Upper lobe of left lung (tissue), 6 donors: ENCODE measurements at regions not wholly inside any gene's neighbourhood (a gene's known extent, or its start where the extent isn't known, plus 50 kb on each side); places are given as distances from the start of the nearest gene placed in this dataset.

Experiments used
- ATAC-seq, 2 donors: fragments of 200-7000 bp; cut with Tn5 transposase; one replicate each; pipeline ENCODE4 v1.9.1; 2022; ENCODE audit warnings: mild to moderate bottlenecking in 2 of 2, moderate library complexity in 2 of 2; ENCODE audit not compliant: low FRiP score in 2 of 2
- DNase-seq, 2 donors: peaks; one replicate each; pipeline ENCODE4 v3.0.0-alpha.2; 2019 to 2020
- H3K27ac ChIP-seq, 4 donors: fragments of 200-600 bp; sonication (generic); one replicate each; pipeline ENCODE4 v1.5.1; 2016 to 2019
- H3K27me3 ChIP-seq, 4 donors: fragments of 200-600 bp; sonication (generic); one replicate each; pipeline ENCODE4 v1.5.1; 2017 to 2019
- H3K36me3 ChIP-seq, 4 donors: fragments of 200-600 bp; sonication (generic); one replicate each; pipeline ENCODE4 v1.5.1; 2016 to 2019
- H3K4me1 ChIP-seq, 4 donors: fragments of 200-600 bp; sonication (generic); one replicate each; pipeline ENCODE4 v1.5.1; 2018 to 2019
- H3K4me3 ChIP-seq, 4 donors: fragments of 200-600 bp; sonication (generic); one replicate each; pipeline ENCODE4 v1.5.1; 2017 to 2019; ENCODE audit warnings: mild to moderate bottlenecking in 2 of 4, moderate library complexity in 1 of 4
- H3K9me3 ChIP-seq, 4 donors: fragments of 200-600 bp; sonication (generic); one replicate each; pipeline ENCODE4 v1.5.1; 2018 to 2019
- CTCF ChIP-seq, 6 experiments: fragments of 450-650 bp in 4 of 6; fragments of 200-600 bp in 2 of 6; sonication (generic) in 2 of 6; IDR thresholded peaks; one replicate each; pipeline ENCODE4 v1.5.1; 2016 to 2019; ENCODE audit warnings: antibody characterized with exemption in 6 of 6
- EP300 ChIP-seq, 4 donors: sonication (generic); formaldehyde crosslinking; IDR thresholded peaks; one replicate each; pipeline ENCODE4 v1.5.1; 2017; ENCODE audit warnings: antibody characterized with exemption in 4 of 4, control low read depth in 2 of 4
- POLR2A ChIP-seq, 4 donors: fragments of 450-650 bp; IDR thresholded peaks; one replicate each; pipeline ENCODE4 v1.5.1; 2016 to 2017; ENCODE audit warnings: antibody characterized with exemption in 4 of 4, mild to moderate bottlenecking in 2 of 4
- POLR2AphosphoS5 ChIP-seq, 2 donors: sonication (generic); formaldehyde crosslinking; IDR thresholded peaks; one replicate each; pipeline ENCODE4 v1.5.1; 2017; ENCODE audit warnings: antibody characterized with exemption in 2 of 2
- whole genome bisulfite sequencing, 2 donors: methylation state at CpG; one replicate each; pipeline ENCODE4 v1.1.5; 2017 to 2018; 5-methylcytosine and 5-hydroxymethylcytosine counted together
- donor health status: DM: no; HTN: no; CAD: no; lungs with moderate emphysema.
- donor health status: DM: no; HTN: yes; CAD: no; lungs with severe emphysema.

- Histone ChIP-seq H3K9me3 (no peaks in the 10 kb centered on the region), H3K27ac (no peak overlapping the region), H3K27me3 (no peaks in the 10 kb centered on the region), H3K4me1 (no peaks in the 10 kb centered on the region), H3K36me3 (no peaks in the 10 kb centered on the region), H3K4me3 (no peak overlapping the region)
- no peak for ATAC-seq
- TF ChIP-seq EP300 (IDR thresholded peaks at IDR 0.05) (no peak), POLR2AphosphoS5 (IDR thresholded peaks at IDR 0.05) (no peak), POLR2A (IDR thresholded peaks at IDR 0.05) (no peak), CTCF (IDR thresholded peaks at IDR 0.05) (no peak)
- WGBS, 2 donors = 46 to 75% methylated on average over 1 of the region's 1 CpG
- no peak for DNase-seq
Observed at GRCh38 chr3:144677103-144677502, 705.5 kb downstream of the DIPK2A start.

DNA sequence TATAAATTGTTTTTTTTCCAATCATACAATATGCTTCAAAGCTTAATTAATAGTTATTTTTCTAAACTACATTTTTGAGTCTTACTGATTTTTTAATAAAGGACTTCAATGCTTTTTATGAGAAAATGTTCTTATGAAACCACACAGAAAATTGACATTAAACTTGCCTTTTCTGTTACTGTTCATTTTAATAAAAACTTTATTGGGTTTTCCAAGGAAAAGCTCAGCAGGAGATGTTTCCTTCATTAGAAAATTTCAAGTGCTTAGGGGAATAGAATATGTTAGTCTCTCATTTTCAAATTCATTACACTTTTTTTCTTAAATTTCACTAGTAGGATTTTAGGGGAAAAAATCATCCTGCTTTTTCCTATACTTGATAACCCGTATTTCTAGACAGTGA lies 711.4 kb downstream of the DIPK2A start:
- Histone ChIP-seq H3K9me3 (no peaks in the 10 kb centered on the region), H3K27me3 (no peaks in the 10 kb centered on the region), H3K4me1 (no peaks in the 10 kb centered on the region), H3K27ac (no peak overlapping the region), H3K36me3 (no peaks in the 10 kb centered on the region), H3K4me3 (no peak overlapping the region)
- no peak for TF ChIP-seq POLR2A (IDR thresholded peaks at IDR 0.05)
- no peak for TF ChIP-seq EP300 (IDR thresholded peaks at IDR 0.05)
- no peak for TF ChIP-seq CTCF (IDR thresholded peaks at IDR 0.05)
- no peak for TF ChIP-seq POLR2AphosphoS5 (IDR thresholded peaks at IDR 0.05)
- 88 to 98% methylated on average over 1 of the region's 1 CpG for WGBS, 2 donors
- DNase-seq (no peak), ATAC-seq (no peak)

- no peak for ATAC-seq
- TF ChIP-seq CTCF (IDR thresholded peaks at IDR 0.05) (no peak), POLR2AphosphoS5 (IDR thresholded peaks at IDR 0.05) (no peak), EP300 (IDR thresholded peaks at IDR 0.05) (no peak), POLR2A (IDR thresholded peaks at IDR 0.05) (no peak)
- WGBS, 2 donors = 81 to 86% methylated on average over 4 of the region's 4 CpGs
Observed at GRCh38 chr3:144687862-144688261, 716.2 kb downstream of the DIPK2A start.

GRCh38 chr3:144692488-144692887 lies 720.9 kb downstream of the DIPK2A start:
- no peak overlapping the region for H3K27ac ChIP-seq
- ATAC-seq = no peak
- H3K27me3 ChIP-seq = no peaks in the 10 kb centered on the region
- 88 to 92% methylated on average over 4 of the region's 4 CpGs for WGBS, 2 donors
- no peak for TF ChIP-seq POLR2A (IDR thresholded peaks at IDR 0.05)
- TF ChIP-seq EP300 (IDR thresholded peaks at IDR 0.05) = no peak
- no peak for TF ChIP-seq POLR2AphosphoS5 (IDR thresholded peaks at IDR 0.05)
- no peak for TF ChIP-seq CTCF (IDR thresholded peaks at IDR 0.05)
- H3K4me3 ChIP-seq = no peak overlapping the region
- DNase-seq = no peak
- H3K36me3 ChIP-seq = no peaks in the 10 kb centered on the region
- no peaks in the 10 kb centered on the region for H3K4me1 ChIP-seq
- H3K9me3 ChIP-seq = no peaks in the 10 kb centered on the region

More at GRCh38 chr3:144687862-144688261, 716.2 kb downstream of the DIPK2A start:
- Histone ChIP-seq H3K27ac (no peak overlapping the region), H3K4me3 (no peak overlapping the region), H3K4me1 (no peaks in the 10 kb centered on the region), H3K27me3 (no peaks in the 10 kb centered on the region), H3K9me3 (no peaks in the 10 kb centered on the region), H3K36me3 (no peaks in the 10 kb centered on the region)
- no peak for DNase-seq

DNA sequence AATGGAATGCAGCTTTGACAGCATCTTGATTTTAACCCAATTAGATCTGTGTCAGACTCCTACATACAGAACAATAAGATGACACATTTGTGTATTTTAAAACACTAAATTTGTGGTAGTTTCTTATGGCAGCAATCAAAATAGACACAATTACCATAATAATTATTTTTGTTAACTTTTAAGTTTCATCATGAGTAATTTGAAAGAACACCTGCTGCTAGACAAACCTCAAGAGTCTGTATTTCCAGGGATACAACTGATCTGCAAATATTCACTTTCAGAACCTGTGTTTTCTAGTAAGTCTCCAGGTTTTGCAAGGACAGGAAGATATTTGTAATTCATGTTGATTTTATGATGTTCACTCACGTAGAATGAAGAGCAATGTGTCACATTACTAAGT lies 736.8 kb downstream of the DIPK2A start:
- no peaks in the 10 kb centered on the region for H3K4me1 ChIP-seq
- no peaks in the 10 kb centered on the region for H3K9me3 ChIP-seq
- 63 to 77% methylated on average over 1 of the region's 1 CpG for WGBS, 2 donors
- no peaks in the 10 kb centered on the region for H3K36me3 ChIP-seq
- no peaks in the 10 kb centered on the region for H3K27me3 ChIP-seq
- TF ChIP-seq CTCF (IDR thresholded peaks at IDR 0.05) (no peak), POLR2AphosphoS5 (IDR thresholded peaks at IDR 0.05) (no peak), EP300 (IDR thresholded peaks at IDR 0.05) (no peak), POLR2A (IDR thresholded peaks at IDR 0.05) (no peak)
- H3K27ac ChIP-seq = no peak overlapping the region
- H3K4me3 ChIP-seq = no peak overlapping the region
- DNase-seq = no peak
- no peak for ATAC-seq
